GM23338 (cell line): ENCODE measurements at regions not wholly inside any gene's neighbourhood (a gene's known extent, or its start where the extent isn't known, plus 50 kb on each side); places are given as distances from the start of the nearest gene placed in this dataset.
A peak's percentile ranks its signal among the peaks of the same experiment; 100 is the strongest.

Experiments
- ATAC-seq: fragments of 200-7000 bp; cut with Tn5 transposase; 3 replicates; pipeline ENCODE4 v1.9.1; 2020
- DNase-seq: peaks from one replicate; pipeline ENCODE4 v3.0.0-alpha.2; 2015; ENCODE audit warnings: low spot score
- H2AFZ ChIP-seq: fragments of 200-600 bp; sonication (generic); 2 replicates; pipeline ENCODE4 v1.8.0; 2016; ENCODE audit warnings: antibody characterized with exemption, mild to moderate bottlenecking, moderate library complexity
- H3F3A ChIP-seq: fragments of 200-600 bp; sonication (generic); replicated peaks from 2 replicates; pipeline ENCODE4 v1.8.0; 2017; ENCODE audit warnings: antibody characterized with exemption, mixed run types, low read depth
- H3K27ac ChIP-seq: fragments of 200-600 bp; sonication (generic); 2 replicates; pipeline ENCODE4 v1.6.1; 2016; ENCODE audit warnings: low read depth
- H3K27me3 ChIP-seq: fragments of 200-600 bp; sonication (generic); 2 replicates; pipeline ENCODE4 v1.8.0; 2016; ENCODE audit warnings: mild to moderate bottlenecking, mixed run types, moderate library complexity; ENCODE audit not compliant: insufficient read depth
- H3K36me3 ChIP-seq: fragments of 200-600 bp; sonication (generic); 2 replicates; pipeline ENCODE4 v1.8.0; 2016; ENCODE audit warnings: mild to moderate bottlenecking; ENCODE audit not compliant: insufficient read depth
- H3K4me1 ChIP-seq: fragments of 200-600 bp; sonication (generic); 2 replicates; pipeline ENCODE4 v1.8.0; 2016; ENCODE audit warnings: mild to moderate bottlenecking, moderate library complexity; ENCODE audit not compliant: insufficient read depth
- H3K4me2 ChIP-seq: fragments of 200-600 bp; sonication (generic); 2 replicates; pipeline ENCODE4 v1.7.1; 2017; ENCODE audit warnings: mixed run types
- H3K4me3 ChIP-seq: fragments of 200-600 bp; sonication (generic); 2 replicates; pipeline ENCODE4 v1.6.1; 2016; ENCODE audit warnings: mixed run types
- H3K79me2 ChIP-seq: fragments of 200-600 bp; sonication (generic); replicated peaks from 2 replicates; pipeline ENCODE4 v1.8.0; 2017; ENCODE audit warnings: mild to moderate bottlenecking; ENCODE audit not compliant: insufficient read depth
- H3K9me2 ChIP-seq: fragments of 200-600 bp; sonication (generic); 2 replicates; pipeline ENCODE4 v1.8.0; 2017; ENCODE audit not compliant: insufficient read depth
- H4K20me1 ChIP-seq: fragments of 200-600 bp; sonication (generic); replicated peaks from 2 replicates; pipeline ENCODE4 v1.8.0; 2017; ENCODE audit warnings: mild to moderate bottlenecking; ENCODE audit not compliant: insufficient read depth
- H3K27ac Mint-ChIP-seq: 2 replicates; pipeline ENCODE4 v1.8.0; 2020; ENCODE audit warnings: inconsistent platforms, mild to moderate bottlenecking, moderate library complexity, mixed read lengths
- H3K27me3 Mint-ChIP-seq: 3 replicates; pipeline ENCODE4 v1.8.0; 2022; ENCODE audit warnings: low read depth, mild to moderate bottlenecking, moderate library complexity, mixed read lengths, inconsistent platforms; ENCODE audit not compliant: insufficient read depth, poor library complexity
- H3K36me3 Mint-ChIP-seq: 3 replicates; pipeline ENCODE4 v1.8.0; 2021; ENCODE audit warnings: low read depth, mild to moderate bottlenecking, inconsistent platforms, moderate library complexity, mixed read lengths
- H3K4me1 Mint-ChIP-seq: 3 replicates; pipeline ENCODE4 v1.8.0; 2020; ENCODE audit warnings: mild to moderate bottlenecking, inconsistent platforms, mixed read lengths
- H3K4me3 Mint-ChIP-seq: 3 replicates; pipeline ENCODE4 v1.8.0; 2021; ENCODE audit warnings: moderate library complexity, mild to moderate bottlenecking, inconsistent platforms, mixed read lengths
- H3K9me3 Mint-ChIP-seq: 3 replicates; pipeline ENCODE4 v1.8.0; 2020; ENCODE audit warnings: moderate library complexity, mild to moderate bottlenecking, inconsistent platforms, mixed read lengths
- CREB1 ChIP-seq: fragments of 250-450 bp; sonication (Bioruptor Pico); IDR thresholded peaks from 2 replicates; pipeline ENCODE4 v1.5.0; 2020; ENCODE audit warnings: low read depth, mild to moderate bottlenecking, moderate library complexity
- EZH2 ChIP-seq: fragments of 200-600 bp; sonication (generic); IDR thresholded peaks from one replicate; pipeline ENCODE4 v1.8.0; 2017; ENCODE audit warnings: antibody characterized with exemption, mild to moderate bottlenecking, low read depth; ENCODE audit not compliant: unreplicated experiment
- STAT1 ChIP-seq: IDR thresholded peaks from one replicate; pipeline ENCODE4 v1.6.1; 2016; ENCODE audit warnings: antibody characterized with exemption; ENCODE audit not compliant: unreplicated experiment
- ZNF331 ChIP-seq: fragments of 250-450 bp; sonication (Bioruptor Pico); IDR thresholded peaks from 2 replicates; pipeline ENCODE4 v1.5.0; 2020; ENCODE audit warnings: low read depth, mild to moderate bottlenecking, moderate library complexity
- TF ChIP-seq, protein P1 (sequence below), 2 experiments: fragments of 200-600 bp in 1 of 2; sonication (generic) in 1 of 2; conservative IDR thresholded peaks; 2 replicates each; pipeline versions ENCODE4 v1.5.1 to v1.6.1; 2016 to 2017; ENCODE audit warnings: antibody characterized with exemption in 2 of 2, low read depth in 2 of 2, mild to moderate bottlenecking in 2 of 2, moderate library complexity in 1 of 2
- TF ChIP-seq, protein P2 (sequence below): IDR thresholded peaks from 2 replicates; pipeline ENCODE4 v1.6.1; 2016; ENCODE audit warnings: antibody characterized with exemption
- TF ChIP-seq, protein P3 (sequence below): fragments of 250-450 bp; sonication (Bioruptor Pico); IDR thresholded peaks from 2 replicates; pipeline ENCODE4 v1.5.0; 2020; ENCODE audit warnings: mild to moderate bottlenecking, moderate library complexity

GRCh38 chr5:5886812-5887486 is 464.5 kb downstream of the ICE1 start:
- no peaks in the 10 kb centered on the region for H3K4me1 Mint-ChIP-seq
- TF ChIP-seq, protein P1, sequence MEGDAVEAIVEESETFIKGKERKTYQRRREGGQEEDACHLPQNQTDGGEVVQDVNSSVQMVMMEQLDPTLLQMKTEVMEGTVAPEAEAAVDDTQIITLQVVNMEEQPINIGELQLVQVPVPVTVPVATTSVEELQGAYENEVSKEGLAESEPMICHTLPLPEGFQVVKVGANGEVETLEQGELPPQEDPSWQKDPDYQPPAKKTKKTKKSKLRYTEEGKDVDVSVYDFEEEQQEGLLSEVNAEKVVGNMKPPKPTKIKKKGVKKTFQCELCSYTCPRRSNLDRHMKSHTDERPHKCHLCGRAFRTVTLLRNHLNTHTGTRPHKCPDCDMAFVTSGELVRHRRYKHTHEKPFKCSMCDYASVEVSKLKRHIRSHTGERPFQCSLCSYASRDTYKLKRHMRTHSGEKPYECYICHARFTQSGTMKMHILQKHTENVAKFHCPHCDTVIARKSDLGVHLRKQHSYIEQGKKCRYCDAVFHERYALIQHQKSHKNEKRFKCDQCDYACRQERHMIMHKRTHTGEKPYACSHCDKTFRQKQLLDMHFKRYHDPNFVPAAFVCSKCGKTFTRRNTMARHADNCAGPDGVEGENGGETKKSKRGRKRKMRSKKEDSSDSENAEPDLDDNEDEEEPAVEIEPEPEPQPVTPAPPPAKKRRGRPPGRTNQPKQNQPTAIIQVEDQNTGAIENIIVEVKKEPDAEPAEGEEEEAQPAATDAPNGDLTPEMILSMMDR (conservative IDR thresholded peaks at IDR 0.05; ENCODE audit: low read depth in 2 of 2) = peak; percentile 58 to 86
- no peak for TF ChIP-seq CREB1 (CRISPR knock-in tag)
- Histone ChIP-seq H3K36me3 (no peaks in the 10 kb centered on the region), H3K4me1 (no peaks in the 10 kb centered on the region), H3K27ac (no peak overlapping the region), H3F3A (no peaks in the 10 kb centered on the region), H2AFZ (peak overlapping the region; percentile 95), H3K4me3 (0 out of 2 replicates have a peak overlapping the region, but pooled peaks have one; percentile 28), H3K27me3 (peaks cover 7% of the 10 kb centered on the region; the same call in 1 of the 2 replicates), H3K79me2 (no peaks in the 10 kb centered on the region), H4K20me1 (no peaks in the 10 kb centered on the region), H3K4me2 (peak overlapping the region; percentile 65), H3K9me2 (no peaks in the 10 kb centered on the region)
- peaks cover 6% of the 10 kb centered on the region for H3K27me3 Mint-ChIP-seq
- ATAC-seq = peak; percentile 98
- peak; percentile 73 for DNase-seq
- no peak overlapping the region for H3K27ac Mint-ChIP-seq
- H3K36me3 Mint-ChIP-seq = no peaks in the 10 kb centered on the region
- H3K9me3 Mint-ChIP-seq = no peaks in the 10 kb centered on the region
- H3K4me3 Mint-ChIP-seq = 0 out of 3 replicates have a peak overlapping the region, but pooled peaks have one; percentile 30

DNA sequence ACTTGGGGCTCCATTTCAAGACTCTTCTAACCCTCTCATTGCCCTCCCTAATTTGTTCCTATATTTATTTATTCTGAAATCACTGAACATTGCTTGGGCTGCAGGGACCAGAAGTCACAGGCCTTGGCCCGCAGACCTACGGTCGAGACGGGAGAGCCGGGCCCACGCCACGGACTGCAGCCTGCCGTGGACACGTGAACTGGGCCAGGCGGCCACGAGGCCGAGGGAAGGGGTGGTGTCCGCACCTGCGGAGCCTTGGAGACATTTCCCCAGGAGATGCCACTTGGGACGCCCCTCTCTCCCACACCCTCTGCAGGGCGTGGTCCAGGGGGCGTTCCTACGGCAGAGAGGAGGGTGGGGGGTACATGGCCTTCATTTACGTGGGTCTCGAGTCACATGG is 463.9 kb downstream of the ICE1 start:
- Histone ChIP-seq H4K20me1 (no peaks in the 10 kb centered on the region), H3K9me2 (no peaks in the 10 kb centered on the region), H3K4me2 (peak overlapping the region; percentile 65; the same call in 1 of the 2 replicates), H3K27me3 (peaks cover 7% of the 10 kb centered on the region; the same call in 1 of the 2 replicates), H3K36me3 (no peaks in the 10 kb centered on the region), H3K4me1 (no peaks in the 10 kb centered on the region), H3K4me3 (0 out of 2 replicates have a peak overlapping the region, but pooled peaks have one; percentile 28), H3K79me2 (no peaks in the 10 kb centered on the region), H3F3A (no peaks in the 10 kb centered on the region), H2AFZ (peak overlapping the region; percentile 95), H3K27ac (no peak overlapping the region)
- peak; percentile 4 for DNase-seq
- H3K9me3 Mint-ChIP-seq = no peaks in the 10 kb centered on the region
- no peaks in the 10 kb centered on the region for H3K4me1 Mint-ChIP-seq
- peaks cover 6% of the 10 kb centered on the region for H3K27me3 Mint-ChIP-seq
- no peak overlapping the region for H3K27ac Mint-ChIP-seq
- H3K36me3 Mint-ChIP-seq = no peaks in the 10 kb centered on the region
- no peak overlapping the region for H3K4me3 Mint-ChIP-seq
- ATAC-seq = peak; percentile 16; the same call in 2 of the 3 replicates
- TF ChIP-seq, protein P2, sequence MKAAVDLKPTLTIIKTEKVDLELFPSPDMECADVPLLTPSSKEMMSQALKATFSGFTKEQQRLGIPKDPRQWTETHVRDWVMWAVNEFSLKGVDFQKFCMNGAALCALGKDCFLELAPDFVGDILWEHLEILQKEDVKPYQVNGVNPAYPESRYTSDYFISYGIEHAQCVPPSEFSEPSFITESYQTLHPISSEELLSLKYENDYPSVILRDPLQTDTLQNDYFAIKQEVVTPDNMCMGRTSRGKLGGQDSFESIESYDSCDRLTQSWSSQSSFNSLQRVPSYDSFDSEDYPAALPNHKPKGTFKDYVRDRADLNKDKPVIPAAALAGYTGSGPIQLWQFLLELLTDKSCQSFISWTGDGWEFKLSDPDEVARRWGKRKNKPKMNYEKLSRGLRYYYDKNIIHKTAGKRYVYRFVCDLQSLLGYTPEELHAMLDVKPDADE = no peak
- TF ChIP-seq, protein P3, sequence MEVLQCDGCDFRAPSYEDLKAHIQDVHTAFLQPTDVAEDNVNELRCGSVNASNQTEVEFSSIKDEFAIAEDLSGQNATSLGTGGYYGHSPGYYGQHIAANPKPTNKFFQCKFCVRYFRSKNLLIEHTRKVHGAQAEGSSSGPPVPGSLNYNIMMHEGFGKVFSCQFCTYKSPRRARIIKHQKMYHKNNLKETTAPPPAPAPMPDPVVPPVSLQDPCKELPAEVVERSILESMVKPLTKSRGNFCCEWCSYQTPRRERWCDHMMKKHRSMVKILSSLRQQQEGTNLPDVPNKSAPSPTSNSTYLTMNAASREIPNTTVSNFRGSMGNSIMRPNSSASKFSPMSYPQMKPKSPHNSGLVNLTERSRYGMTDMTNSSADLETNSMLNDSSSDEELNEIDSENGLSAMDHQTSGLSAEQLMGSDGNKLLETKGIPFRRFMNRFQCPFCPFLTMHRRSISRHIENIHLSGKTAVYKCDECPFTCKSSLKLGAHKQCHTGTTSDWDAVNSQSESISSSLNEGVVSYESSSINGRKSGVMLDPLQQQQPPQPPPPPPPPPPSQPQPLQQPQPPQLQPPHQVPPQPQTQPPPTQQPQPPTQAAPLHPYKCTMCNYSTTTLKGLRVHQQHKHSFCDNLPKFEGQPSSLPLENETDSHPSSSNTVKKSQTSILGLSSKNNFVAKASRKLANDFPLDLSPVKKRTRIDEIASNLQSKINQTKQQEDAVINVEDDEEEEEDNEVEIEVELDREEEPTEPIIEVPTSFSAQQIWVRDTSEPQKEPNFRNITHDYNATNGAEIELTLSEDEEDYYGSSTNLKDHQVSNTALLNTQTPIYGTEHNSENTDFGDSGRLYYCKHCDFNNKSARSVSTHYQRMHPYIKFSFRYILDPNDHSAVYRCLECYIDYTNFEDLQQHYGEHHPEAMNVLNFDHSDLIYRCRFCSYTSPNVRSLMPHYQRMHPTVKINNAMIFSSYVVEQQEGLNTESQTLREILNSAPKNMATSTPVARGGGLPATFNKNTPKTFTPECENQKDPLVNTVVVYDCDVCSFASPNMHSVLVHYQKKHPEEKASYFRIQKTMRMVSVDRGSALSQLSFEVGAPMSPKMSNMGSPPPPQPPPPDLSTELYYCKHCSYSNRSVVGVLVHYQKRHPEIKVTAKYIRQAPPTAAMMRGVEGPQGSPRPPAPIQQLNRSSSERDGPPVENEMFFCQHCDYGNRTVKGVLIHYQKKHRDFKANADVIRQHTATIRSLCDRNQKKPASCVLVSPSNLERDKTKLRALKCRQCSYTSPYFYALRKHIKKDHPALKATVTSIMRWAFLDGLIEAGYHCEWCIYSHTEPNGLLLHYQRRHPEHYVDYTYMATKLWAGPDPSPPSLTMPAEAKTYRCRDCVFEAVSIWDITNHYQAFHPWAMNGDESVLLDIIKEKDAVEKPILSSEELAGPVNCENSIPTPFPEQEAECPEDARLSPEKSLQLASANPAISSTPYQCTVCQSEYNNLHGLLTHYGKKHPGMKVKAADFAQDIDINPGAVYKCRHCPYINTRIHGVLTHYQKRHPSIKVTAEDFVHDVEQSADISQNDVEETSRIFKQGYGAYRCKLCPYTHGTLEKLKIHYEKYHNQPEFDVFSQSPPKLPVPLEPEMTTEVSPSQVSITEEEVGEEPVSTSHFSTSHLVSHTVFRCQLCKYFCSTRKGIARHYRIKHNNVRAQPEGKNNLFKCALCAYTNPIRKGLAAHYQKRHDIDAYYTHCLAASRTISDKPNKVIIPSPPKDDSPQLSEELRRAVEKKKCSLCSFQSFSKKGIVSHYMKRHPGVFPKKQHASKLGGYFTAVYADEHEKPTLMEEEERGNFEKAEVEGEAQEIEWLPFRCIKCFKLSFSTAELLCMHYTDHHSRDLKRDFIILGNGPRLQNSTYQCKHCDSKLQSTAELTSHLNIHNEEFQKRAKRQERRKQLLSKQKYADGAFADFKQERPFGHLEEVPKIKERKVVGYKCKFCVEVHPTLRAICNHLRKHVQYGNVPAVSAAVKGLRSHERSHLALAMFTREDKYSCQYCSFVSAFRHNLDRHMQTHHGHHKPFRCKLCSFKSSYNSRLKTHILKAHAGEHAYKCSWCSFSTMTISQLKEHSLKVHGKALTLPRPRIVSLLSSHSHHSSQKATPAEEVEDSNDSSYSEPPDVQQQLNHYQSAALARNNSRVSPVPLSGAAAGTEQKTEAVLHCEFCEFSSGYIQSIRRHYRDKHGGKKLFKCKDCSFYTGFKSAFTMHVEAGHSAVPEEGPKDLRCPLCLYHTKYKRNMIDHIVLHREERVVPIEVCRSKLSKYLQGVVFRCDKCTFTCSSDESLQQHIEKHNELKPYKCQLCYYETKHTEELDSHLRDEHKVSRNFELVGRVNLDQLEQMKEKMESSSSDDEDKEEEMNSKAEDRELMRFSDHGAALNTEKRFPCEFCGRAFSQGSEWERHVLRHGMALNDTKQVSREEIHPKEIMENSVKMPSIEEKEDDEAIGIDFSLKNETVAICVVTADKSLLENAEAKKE (CRISPR knock-in tag) = no peak
- TF ChIP-seq STAT1 = no peak
- TF ChIP-seq ZNF331 (CRISPR knock-in tag) = no peak
- TF ChIP-seq, protein P1 (conservative IDR thresholded peaks at IDR 0.05; ENCODE audit: low read depth in 2 of 2) = no peak
- TF ChIP-seq EZH2 = no peak
- no peak for TF ChIP-seq CREB1 (CRISPR knock-in tag)
